Erythroblast (primary cell): ENCODE measurements at regions not wholly inside any gene's neighbourhood (a gene's known extent, or its start where the extent isn't known, plus 50 kb on each side); places are given as distances from the start of the nearest gene placed in this dataset.

Experiments used
- DNase-seq, 2 experiments: peaks; one replicate each; lab custom pipeline; 2025; lab: John Stamatoyannopoulos, UW
- GATA1 ChIP-seq: IDR thresholded peaks from 2 replicates; pipeline ENCODE4 v1.6.1; 2011; ENCODE audit warnings: low read depth, mild to moderate bottlenecking, control low read depth, low read length, moderate library complexity
- POLR2A ChIP-seq: IDR thresholded peaks from 2 replicates; pipeline ENCODE4 v1.6.1; 2011; ENCODE audit warnings: mild to moderate bottlenecking, low read length

DNA sequence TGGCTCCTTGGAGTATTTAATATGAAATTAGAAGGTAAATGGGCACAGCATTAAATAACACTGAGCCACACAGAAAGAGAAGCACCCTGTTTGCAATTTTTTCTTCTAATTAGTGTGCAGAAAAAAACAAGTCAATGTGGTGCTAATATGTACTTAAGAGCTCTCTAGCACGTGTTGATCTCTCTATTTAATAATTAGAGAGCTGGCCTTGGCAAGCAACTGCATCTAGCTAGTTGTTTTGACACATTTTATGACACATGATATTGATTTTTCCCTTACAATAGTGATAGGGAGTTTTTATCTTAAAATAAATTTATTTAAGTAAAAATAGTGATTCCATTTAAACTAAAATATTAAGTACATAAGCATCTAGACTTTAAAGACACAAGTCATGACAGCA lies 54.5 kb upstream of the NUDT12 start:
- no peak for DNase-seq
- TF ChIP-seq POLR2A: no peak
- no peak for TF ChIP-seq GATA1

DNA sequence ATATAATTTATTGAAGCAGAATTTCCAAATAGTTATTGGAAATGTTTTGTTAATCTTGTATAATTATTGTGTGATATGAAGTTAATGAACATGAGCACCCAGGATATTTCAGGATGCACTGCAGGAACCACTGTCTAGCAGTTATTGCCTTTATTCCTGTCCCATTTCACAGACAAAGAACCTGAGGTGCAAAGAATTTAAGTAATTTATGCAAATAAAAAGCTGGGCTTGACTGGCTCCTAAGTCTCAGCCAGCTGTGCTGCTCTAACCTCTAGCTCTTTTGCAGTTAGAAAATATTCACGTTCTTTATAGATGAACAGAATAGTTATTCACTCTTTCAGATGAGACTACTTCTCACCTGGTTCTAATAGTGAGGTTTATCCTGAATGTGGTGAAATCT lies 50.0 kb upstream of the NUDT12 start:
- DNase-seq: no peak
- no peak for TF ChIP-seq POLR2A
- TF ChIP-seq GATA1: no peak
